ENCODE measurements at regions not wholly inside any gene's neighbourhood (a gene's known extent, or its start where the extent isn't known, plus 50 kb on each side); places are given as distances from the start of the nearest gene placed in this dataset.
"Not testable (repeated sequence)": the region's sequence is repeated elsewhere in the genome, so short reads cannot be mapped to it uniquely, and the experiment has no call there.

DNA sequence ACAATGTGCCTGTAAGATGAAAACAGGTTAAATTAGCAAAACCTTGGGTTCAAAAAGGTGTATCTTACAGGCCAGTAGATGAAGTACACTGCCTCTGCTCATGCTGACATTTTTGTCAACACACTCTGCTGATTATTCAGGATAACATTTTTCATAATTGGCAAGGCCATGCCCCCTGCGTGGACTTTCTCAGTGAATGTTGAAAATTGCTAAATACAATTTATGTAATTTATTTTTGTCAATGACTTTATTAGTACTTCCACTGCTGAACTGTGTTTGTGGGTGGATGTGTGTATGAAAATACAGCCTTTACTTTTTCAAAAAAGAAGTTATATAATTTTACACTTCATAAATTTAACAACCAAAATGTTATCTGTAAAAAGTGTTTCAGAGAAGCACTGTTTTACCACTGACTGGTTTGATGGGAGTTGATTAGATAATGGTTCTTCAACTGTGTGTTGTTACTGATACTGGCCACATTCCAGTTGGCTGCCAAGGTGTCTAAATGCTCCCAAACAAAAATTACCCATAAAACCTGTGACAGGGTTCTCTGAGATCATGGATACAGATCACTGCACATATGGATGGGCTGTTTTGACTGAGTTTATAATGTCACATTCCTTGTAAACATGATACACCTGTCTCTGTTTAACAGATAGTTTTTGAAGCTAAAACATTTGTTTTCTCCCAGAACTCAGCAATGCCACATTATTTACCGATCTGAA, 151.9 kb upstream of the SLC7A11 start:
- DNase-seq (ENCODE audit: low spot score): no peak

GRCh38 chr4:138392751-138393308, 150.7 kb upstream of the SLC7A11 start:
- no peak for DNase-seq (ENCODE audit: low spot score)

DNA sequence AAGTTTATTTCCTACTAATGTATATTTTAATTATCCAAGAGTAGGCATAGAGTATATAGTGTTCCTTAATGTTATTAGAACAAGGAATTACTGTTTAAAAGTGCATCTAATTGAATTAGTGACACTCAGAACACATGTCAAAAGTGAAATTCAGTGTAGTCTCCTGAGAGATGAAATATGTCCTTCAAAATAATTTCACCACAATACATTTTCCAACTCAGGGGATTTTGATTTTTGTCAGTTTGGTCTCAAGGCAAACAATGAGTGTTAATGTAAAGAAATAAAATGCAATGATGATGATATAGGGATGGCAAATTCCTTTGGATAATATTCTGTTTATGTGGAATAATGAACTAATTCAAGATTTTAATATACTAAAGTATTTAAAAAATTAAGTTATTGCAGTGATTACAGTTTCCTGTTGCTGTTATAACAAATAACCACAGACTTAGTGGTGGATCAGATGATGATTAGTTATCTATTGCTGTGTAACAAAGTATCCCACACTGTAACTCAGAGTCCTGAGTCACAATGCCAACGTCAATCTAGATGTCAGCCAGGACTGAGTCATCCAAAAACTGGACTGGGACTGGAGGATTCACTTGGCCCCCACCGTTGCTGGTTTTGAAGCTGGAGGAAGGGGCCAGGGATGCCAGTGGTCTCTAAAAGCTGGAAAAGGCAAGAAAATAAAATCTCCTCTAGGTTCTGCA, 148.0 kb upstream of the SLC7A11 start:
- DNase-seq (ENCODE audit: low spot score): no peak

GRCh38 chr4:138374947-138375346, 132.8 kb upstream of the SLC7A11 start:
- no peak for DNase-seq (ENCODE audit: low spot score)

DNA sequence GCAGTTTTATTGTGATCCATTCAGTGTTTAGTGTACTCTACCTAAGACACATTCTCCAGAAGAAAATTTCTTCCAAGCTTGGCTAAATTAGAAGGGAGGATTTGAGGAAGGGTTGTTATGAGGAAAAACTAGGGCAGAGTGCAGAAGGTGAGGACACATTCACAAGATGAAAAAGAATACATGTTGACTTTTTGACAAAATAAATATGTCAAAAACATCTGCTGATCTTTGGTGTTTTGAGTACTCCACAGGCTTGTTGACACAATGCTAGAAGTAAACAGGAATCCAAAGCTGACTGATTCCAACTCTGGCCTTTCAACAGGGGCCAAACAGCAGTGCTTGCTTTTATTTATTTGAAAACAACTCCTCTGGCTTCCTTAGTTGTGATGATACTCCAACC, 125.8 kb upstream of the SLC7A11 start:
- DNase-seq (ENCODE audit: low spot score): no peak

DNA sequence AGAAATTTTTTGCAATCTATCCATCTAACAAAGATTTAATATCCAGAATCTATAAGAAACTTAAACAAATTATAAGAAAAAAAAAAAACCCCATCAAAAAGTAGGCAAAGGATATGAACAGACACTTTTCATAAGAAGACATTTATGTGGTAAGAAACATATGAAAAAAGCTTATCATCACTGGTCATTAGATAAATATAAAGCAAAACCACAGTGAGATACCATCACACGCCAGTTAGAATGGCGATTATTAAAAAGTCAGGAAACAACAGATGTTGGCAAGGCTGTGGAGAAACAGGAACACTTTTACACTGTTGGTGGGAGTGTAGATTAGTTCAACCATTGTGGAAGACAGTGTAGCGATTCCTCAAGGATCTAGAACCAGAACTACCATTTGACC, 110.3 kb upstream of the SLC7A11 start:
- DNase-seq (ENCODE audit: low spot score): not testable (repeated sequence)

GRCh38 chr4:138348055-138348454, 105.9 kb upstream of the SLC7A11 start:
- DNase-seq (ENCODE audit: low spot score): no peak

- no peak for DNase-seq (ENCODE audit: low spot score)
Measured at GRCh38 chr4:138347561-138347960, 105.4 kb upstream of the SLC7A11 start.

GRCh38 chr4:138344851-138345250, 102.7 kb upstream of the SLC7A11 start:
- no peak for DNase-seq (ENCODE audit: low spot score)

- no peak for DNase-seq (ENCODE audit: low spot score)
Measured at GRCh38 chr4:138344054-138344453, 101.9 kb upstream of the SLC7A11 start.

- DNase-seq (ENCODE audit: low spot score): no peak
Measured at GRCh38 chr4:138341739-138342415, 99.7 kb upstream of the SLC7A11 start.

DNA sequence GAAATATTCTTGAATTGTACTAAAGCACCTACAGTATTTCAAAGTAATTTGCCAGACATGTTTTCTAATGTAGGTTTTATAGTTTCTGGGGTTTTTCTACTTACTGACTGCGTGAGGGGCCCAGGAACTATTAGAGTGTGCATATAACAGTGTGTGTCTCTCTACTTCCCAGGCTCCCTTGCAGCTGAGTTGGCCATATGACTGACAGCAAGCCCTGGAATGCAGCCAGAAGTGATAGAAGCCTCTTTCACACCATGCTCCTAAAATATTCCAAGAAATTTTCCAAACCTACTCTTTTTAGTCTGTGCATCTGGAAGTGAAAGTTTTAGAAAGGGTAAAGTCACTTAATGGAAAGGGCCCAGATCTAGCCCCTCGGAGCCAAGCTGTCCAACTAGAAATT, 96.7 kb upstream of the SLC7A11 start:
- DNase-seq (ENCODE audit: low spot score): no peak

DNA sequence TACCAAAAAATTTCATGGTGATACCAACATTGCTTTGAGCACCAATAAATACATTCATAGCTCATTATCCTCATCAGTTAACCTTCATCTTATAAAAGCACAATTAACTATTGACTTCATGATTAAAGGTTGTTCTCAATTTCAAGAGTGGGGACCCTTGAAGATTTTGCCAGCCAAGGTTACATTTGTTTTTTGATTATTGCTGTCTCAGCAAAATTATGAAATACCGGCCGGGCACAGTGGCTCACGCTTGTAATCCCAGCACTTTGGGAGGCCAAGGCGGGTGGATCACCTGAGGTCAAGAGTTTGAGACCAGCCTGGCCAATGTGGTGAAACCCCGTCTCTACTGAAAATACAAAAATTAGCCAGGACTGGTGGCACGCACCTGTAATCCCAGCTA, 96.1 kb upstream of the SLC7A11 start:
- DNase-seq (ENCODE audit: low spot score): not testable (repeated sequence)

GRCh38 chr4:138334346-138335016, 92.3 kb upstream of the SLC7A11 start:
- DNase-seq (ENCODE audit: low spot score): no peak

- not testable (repeated sequence) for DNase-seq (ENCODE audit: low spot score)
Measured at GRCh38 chr4:138332415-138332814, 90.3 kb upstream of the SLC7A11 start.

GRCh38 chr4:138330531-138330930, 88.4 kb upstream of the SLC7A11 start:
- DNase-seq (ENCODE audit: low spot score): no peak

- no peak for DNase-seq (ENCODE audit: low spot score)
Measured at GRCh38 chr4:138329506-138330070, 87.4 kb upstream of the SLC7A11 start.

GRCh38 chr4:138327338-138327737, 85.2 kb upstream of the SLC7A11 start:
- DNase-seq (ENCODE audit: low spot score): no peak

- DNase-seq (ENCODE audit: low spot score): no peak
Measured at GRCh38 chr4:138320831-138321230, 78.7 kb upstream of the SLC7A11 start.

DNA sequence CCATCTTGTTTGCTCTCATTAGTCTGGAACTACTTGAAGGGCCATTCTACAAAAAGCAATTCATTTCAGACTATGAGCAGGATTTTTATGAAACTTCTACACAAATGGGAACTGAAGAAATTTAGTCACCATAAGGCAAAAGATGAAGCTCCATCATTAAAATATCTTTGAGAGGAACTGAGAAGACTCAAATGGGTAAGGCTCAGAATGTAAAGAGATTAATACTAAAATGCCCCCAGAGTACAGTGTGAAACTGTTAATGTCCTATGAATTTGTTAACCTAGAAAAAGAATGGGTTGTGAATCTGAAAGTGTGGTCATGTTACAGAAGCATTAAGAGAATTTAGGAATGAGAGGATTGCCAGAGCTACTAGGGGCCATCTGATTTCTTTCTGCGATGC, 77.9 kb upstream of the SLC7A11 start:
- no peak for DNase-seq (ENCODE audit: low spot score)

- no peak for DNase-seq (ENCODE audit: low spot score)
Measured at GRCh38 chr4:138317175-138317748, 75.1 kb upstream of the SLC7A11 start.

GRCh38 chr4:138312536-138312911, 70.4 kb upstream of the SLC7A11 start:
- no peak for DNase-seq (ENCODE audit: low spot score)
